Vagina (tissue), 2 donors: ENCODE measurements at regions not wholly inside any gene's neighbourhood (a gene's known extent, or its start where the extent isn't known, plus 50 kb on each side); places are given as distances from the start of the nearest gene placed in this dataset.

ENCODE experiments used
- DNase-seq, 2 donors: peaks; one replicate each; pipeline ENCODE4 v3.0.0-alpha.2; 2017; ENCODE audit errors: extremely low spot score in 2 of 2
- H3K27ac ChIP-seq: fragments of 200-600 bp; sonication (generic); one replicate; pipeline ENCODE4 v1.5.1; 2019
- H3K27me3 ChIP-seq: fragments of 200-600 bp; sonication (generic); one replicate; pipeline ENCODE4 v1.5.1; 2019
- H3K36me3 ChIP-seq, 2 donors: fragments of 200-600 bp; sonication (generic); one replicate each; pipeline ENCODE4 v1.5.1; 2017 to 2019
- H3K4me1 ChIP-seq: fragments of 200-600 bp; sonication (generic); one replicate; pipeline ENCODE4 v1.5.1; 2019
- H3K4me3 ChIP-seq, 2 donors: fragments of 200-600 bp; sonication (generic); 1 replicate in 1 of 2; 2 replicates in 1 of 2; pipeline ENCODE4 v1.5.1; 2016 to 2019
- H3K9me3 ChIP-seq: fragments of 200-600 bp; sonication (generic); one replicate; pipeline ENCODE4 v1.5.1; 2019
- POLR2A ChIP-seq, 2 donors: fragments of 450-650 bp; IDR thresholded peaks; one replicate each; pipeline ENCODE4 v1.6.1; 2017; ENCODE audit warnings: antibody characterized with exemption in 2 of 2, mild to moderate bottlenecking in 2 of 2, moderate library complexity in 2 of 2
- POLR2AphosphoS5 ChIP-seq, 2 donors: sonication (generic); formaldehyde crosslinking; IDR thresholded peaks; one replicate each; pipeline ENCODE4 v1.9.0; 2017; ENCODE audit warnings: antibody characterized with exemption in 2 of 2, mild to moderate bottlenecking in 2 of 2, low read depth in 1 of 2; ENCODE audit not compliant: insufficient read depth in 1 of 2
- intact Hi-C: fragments of 100-400 bp; cut with DNase I; formaldehyde crosslinking; loops from one replicate; pipeline ENCODE4 v1.15.1; 2023
- TF ChIP-seq, protein P1 (sequence below), 3 experiments: fragments of 450-650 bp in 2 of 3; fragments of 200-600 bp in 1 of 3; sonication (generic) in 1 of 3; IDR thresholded peaks; one replicate each; pipeline ENCODE4 v1.5.1; 2017 to 2019; ENCODE audit warnings: antibody characterized with exemption in 3 of 3, mild to moderate bottlenecking in 2 of 3, moderate library complexity in 2 of 3

DNA sequence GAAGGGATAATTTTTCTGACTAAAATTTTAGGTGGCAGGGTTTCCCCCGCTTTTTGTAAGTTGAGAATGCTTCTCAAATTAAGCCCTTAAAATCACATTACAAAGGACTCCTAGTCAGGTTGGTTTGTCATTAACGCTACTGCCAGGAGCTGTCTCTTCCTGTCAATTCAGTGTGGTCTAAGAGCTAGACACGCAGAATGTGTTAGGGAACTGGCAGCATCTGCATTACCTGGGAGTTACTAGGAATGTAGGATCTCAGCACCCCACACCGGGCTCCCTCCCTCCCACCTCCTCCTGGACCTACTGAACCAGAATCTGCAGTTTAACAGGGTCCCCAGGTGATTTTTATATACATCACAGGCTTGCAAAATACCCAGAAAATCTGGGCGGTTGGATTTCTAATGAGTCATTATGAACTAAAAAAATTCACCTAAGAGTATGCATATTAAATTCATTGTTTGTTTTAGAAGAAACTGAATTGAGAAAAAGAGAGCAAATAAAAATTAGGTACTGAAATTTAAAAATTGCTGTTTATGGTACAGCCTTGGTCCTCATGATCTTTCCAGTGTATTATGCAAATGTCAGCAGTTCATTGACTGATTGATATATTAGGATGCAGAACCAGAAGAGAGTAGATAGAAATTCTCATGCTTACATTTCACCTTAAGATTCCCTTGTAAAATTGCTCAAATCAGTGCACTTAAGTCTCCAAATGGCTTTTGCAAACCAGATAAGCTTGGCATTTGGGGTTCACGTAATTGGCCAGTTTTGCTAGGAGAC lies 130.9 kb upstream of the ITGA6 start:
- Histone ChIP-seq H3K27me3 (no peaks in the 10 kb centered on the region), H3K9me3 (no peaks in the 10 kb centered on the region)
- TF ChIP-seq POLR2AphosphoS5 (IDR thresholded peaks at IDR 0.05; ENCODE audit: insufficient read depth in 1 of 2, low read depth in 1 of 2) (no peak), POLR2A (IDR thresholded peaks at IDR 0.05) (no peak)
- TF ChIP-seq, protein P1, sequence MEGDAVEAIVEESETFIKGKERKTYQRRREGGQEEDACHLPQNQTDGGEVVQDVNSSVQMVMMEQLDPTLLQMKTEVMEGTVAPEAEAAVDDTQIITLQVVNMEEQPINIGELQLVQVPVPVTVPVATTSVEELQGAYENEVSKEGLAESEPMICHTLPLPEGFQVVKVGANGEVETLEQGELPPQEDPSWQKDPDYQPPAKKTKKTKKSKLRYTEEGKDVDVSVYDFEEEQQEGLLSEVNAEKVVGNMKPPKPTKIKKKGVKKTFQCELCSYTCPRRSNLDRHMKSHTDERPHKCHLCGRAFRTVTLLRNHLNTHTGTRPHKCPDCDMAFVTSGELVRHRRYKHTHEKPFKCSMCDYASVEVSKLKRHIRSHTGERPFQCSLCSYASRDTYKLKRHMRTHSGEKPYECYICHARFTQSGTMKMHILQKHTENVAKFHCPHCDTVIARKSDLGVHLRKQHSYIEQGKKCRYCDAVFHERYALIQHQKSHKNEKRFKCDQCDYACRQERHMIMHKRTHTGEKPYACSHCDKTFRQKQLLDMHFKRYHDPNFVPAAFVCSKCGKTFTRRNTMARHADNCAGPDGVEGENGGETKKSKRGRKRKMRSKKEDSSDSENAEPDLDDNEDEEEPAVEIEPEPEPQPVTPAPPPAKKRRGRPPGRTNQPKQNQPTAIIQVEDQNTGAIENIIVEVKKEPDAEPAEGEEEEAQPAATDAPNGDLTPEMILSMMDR (IDR thresholded peaks at IDR 0.05): no peak

GRCh38 chr2:172297531-172297930 lies 129.9 kb upstream of the ITGA6 start:
- TF ChIP-seq POLR2A (IDR thresholded peaks at IDR 0.05) (no peak), POLR2AphosphoS5 (IDR thresholded peaks at IDR 0.05; ENCODE audit: insufficient read depth in 1 of 2, low read depth in 1 of 2) (no peak)
- TF ChIP-seq, protein P1 (IDR thresholded peaks at IDR 0.05): no peak
- no peak for DNase-seq
- peaks cover 9% of the 10 kb centered on the region for H3K4me1 ChIP-seq
- no peaks in the 10 kb centered on the region for H3K9me3 ChIP-seq
- H3K36me3 ChIP-seq: no peaks in the 10 kb centered on the region
- H3K27me3 ChIP-seq: no peaks in the 10 kb centered on the region
- intact Hi-C loops: no loop called here
- H3K27ac ChIP-seq: no peak overlapping the region
- no peak overlapping the region for H3K4me3 ChIP-seq

More for the DNA sequence above, 130.9 kb upstream of the ITGA6 start:
- Histone ChIP-seq H3K36me3 (no peaks in the 10 kb centered on the region), H3K4me3 (no peak overlapping the region), H3K4me1 (peaks cover 9% of the 10 kb centered on the region), H3K27ac (no peak overlapping the region)
- DNase-seq: no peak
- intact Hi-C loops: no loop called here

GRCh38 chr2:172297950-172298349 lies 129.4 kb upstream of the ITGA6 start:
- no peak for TF ChIP-seq POLR2AphosphoS5 (IDR thresholded peaks at IDR 0.05; ENCODE audit: insufficient read depth in 1 of 2, low read depth in 1 of 2)
- intact Hi-C loops: no loop called here
- H3K27me3 ChIP-seq: no peaks in the 10 kb centered on the region

DNA sequence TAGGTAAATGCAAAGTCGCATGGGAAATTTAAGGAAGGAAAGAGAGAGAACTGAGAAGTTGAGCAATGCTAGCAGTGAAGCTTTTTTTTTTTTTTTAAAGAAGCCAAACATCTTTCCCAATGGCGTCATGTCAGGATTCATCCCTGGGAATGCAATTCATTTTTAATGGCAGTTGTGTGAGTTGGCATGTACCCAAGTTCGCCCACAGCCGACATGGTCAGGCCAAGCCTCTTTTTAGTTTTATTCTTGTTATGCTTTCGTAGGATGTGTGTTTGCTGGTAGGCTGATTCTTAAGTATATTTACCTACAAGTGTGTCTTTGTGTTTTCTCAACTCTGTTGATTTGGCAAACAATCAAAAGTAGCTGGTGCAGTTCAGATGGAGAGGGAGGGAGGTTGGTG lies 127.6 kb upstream of the ITGA6 start:
- intact Hi-C loops: no loop called here
- Histone ChIP-seq H3K27ac (no peak overlapping the region), H3K27me3 (no peaks in the 10 kb centered on the region), H3K9me3 (no peaks in the 10 kb centered on the region), H3K36me3 (no peaks in the 10 kb centered on the region), H3K4me1 (no peaks in the 10 kb centered on the region), H3K4me3 (no peak overlapping the region)
- no peak for DNase-seq
- TF ChIP-seq, protein P1 (IDR thresholded peaks at IDR 0.05): no peak
- TF ChIP-seq POLR2A (IDR thresholded peaks at IDR 0.05): no peak
- TF ChIP-seq POLR2AphosphoS5 (IDR thresholded peaks at IDR 0.05; ENCODE audit: insufficient read depth in 1 of 2, low read depth in 1 of 2): no peak

More at GRCh38 chr2:172297950-172298349, 129.4 kb upstream of the ITGA6 start:
- H3K27ac ChIP-seq: no peak overlapping the region
- peaks cover 9% of the 10 kb centered on the region for H3K4me1 ChIP-seq
- no peak overlapping the region for H3K4me3 ChIP-seq
- DNase-seq: no peak
- no peaks in the 10 kb centered on the region for H3K36me3 ChIP-seq
- no peaks in the 10 kb centered on the region for H3K9me3 ChIP-seq

DNA sequence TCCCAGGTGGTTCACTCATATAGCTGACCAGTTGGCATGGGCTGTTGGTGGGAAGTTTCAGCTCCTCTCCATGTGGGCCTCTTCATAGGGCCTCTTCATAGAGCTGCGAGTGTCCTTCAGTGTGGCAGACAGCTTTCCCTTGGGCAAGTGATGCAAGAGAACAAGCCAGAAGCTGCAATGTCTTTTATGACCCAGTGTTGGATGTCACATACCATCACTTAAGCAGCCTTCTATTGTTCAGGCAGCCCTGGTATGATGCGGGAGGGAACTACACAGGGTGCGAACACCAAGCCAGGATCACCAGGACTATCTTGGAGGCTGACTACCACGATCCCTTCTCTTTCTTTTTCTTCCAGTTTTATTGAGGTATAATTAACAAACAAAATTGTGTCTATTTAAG lies 126.5 kb upstream of the ITGA6 start:
- TF ChIP-seq POLR2A (IDR thresholded peaks at IDR 0.05) (no peak), POLR2AphosphoS5 (IDR thresholded peaks at IDR 0.05; ENCODE audit: insufficient read depth in 1 of 2, low read depth in 1 of 2) (no peak)
- TF ChIP-seq, protein P1 (IDR thresholded peaks at IDR 0.05): no peak
- Histone ChIP-seq H3K4me3 (no peak overlapping the region), H3K27ac (no peak overlapping the region), H3K36me3 (no peaks in the 10 kb centered on the region), H3K27me3 (no peaks in the 10 kb centered on the region), H3K4me1 (no peaks in the 10 kb centered on the region), H3K9me3 (no peaks in the 10 kb centered on the region)
- intact Hi-C loops: no loop called here
- DNase-seq: no peak
